Mesenchymal stem cell (in vitro differentiated cells and primary cell): ENCODE measurements at regions not wholly inside any gene's neighbourhood (a gene's known extent, or its start where the extent isn't known, plus 50 kb on each side); places are given as distances from the start of the nearest gene placed in this dataset.
A peak's percentile ranks its signal among the peaks of the same experiment; 100 is the strongest.

Experiments
- DNase-seq: peaks from one replicate; pipeline ENCODE4 v3.0.0-alpha.2; 2013
- H2AFZ ChIP-seq: one replicate; pipeline ENCODE4 v1.6.1; 2013; ENCODE audit warnings: low read depth, mild to moderate bottlenecking, control low read depth, inconsistent platforms, low read length, moderate library complexity
- H2AK5ac ChIP-seq: 2 replicates; pipeline ENCODE4 v1.6.1; 2013; ENCODE audit warnings: low read length, moderate library complexity, mild to moderate bottlenecking, inconsistent platforms; ENCODE audit not compliant: severe bottlenecking
- H2BK120ac ChIP-seq: one replicate; pipeline ENCODE4 v1.6.1; 2013; ENCODE audit warnings: low read depth, mild to moderate bottlenecking, inconsistent platforms, low read length, moderate library complexity
- H2BK12ac ChIP-seq, 2 experiments: one replicate each; pipeline ENCODE4 v1.6.1; 2013; ENCODE audit warnings: inconsistent platforms in 2 of 2, low read length in 2 of 2, mild to moderate bottlenecking in 2 of 2, moderate library complexity in 2 of 2, control low read depth in 1 of 2
- H2BK15ac ChIP-seq: one replicate; pipeline ENCODE4 v1.6.1; 2013; ENCODE audit warnings: mild to moderate bottlenecking, low read depth, inconsistent platforms; ENCODE audit not compliant: poor library complexity, severe bottlenecking
- H2BK5ac ChIP-seq: 2 replicates; pipeline ENCODE4 v1.6.1; 2013; ENCODE audit warnings: low read depth, mild to moderate bottlenecking, low read length, control low read depth, inconsistent platforms; ENCODE audit not compliant: poor library complexity, severe bottlenecking
- H3K14ac ChIP-seq, 2 experiments: one replicate each; pipeline ENCODE4 v1.6.1; 2013; ENCODE audit warnings: inconsistent platforms in 2 of 2, low read length in 2 of 2, control low read depth in 1 of 2, mild to moderate bottlenecking in 1 of 2, moderate library complexity in 1 of 2
- H3K18ac ChIP-seq, 2 experiments: one replicate each; pipeline ENCODE4 v1.6.1; 2013; ENCODE audit warnings: inconsistent platforms in 2 of 2, low read length in 2 of 2, control low read depth in 1 of 2, low read depth in 1 of 2, mild to moderate bottlenecking in 1 of 2
- H3K23ac ChIP-seq, 2 experiments: one replicate each; pipeline ENCODE4 v1.6.1; 2013; ENCODE audit warnings: inconsistent platforms in 2 of 2, low read length in 2 of 2, mild to moderate bottlenecking in 2 of 2, moderate library complexity in 2 of 2, control low read depth in 1 of 2
- H3K27ac ChIP-seq: 2 replicates; pipeline ENCODE4 v1.5.1; 2013; ENCODE audit warnings: mild to moderate bottlenecking, moderate library complexity, low read length, control low read depth, inconsistent platforms; ENCODE audit not compliant: poor library complexity, severe bottlenecking
- H3K27me3 ChIP-seq, 2 experiments: 2 replicates each; pipeline versions ENCODE4 v1.6.1 to v1.7.0; 2013; ENCODE audit warnings: low read length in 2 of 2, mild to moderate bottlenecking in 2 of 2, moderate library complexity in 2 of 2, control low read depth in 1 of 2, inconsistent platforms in 1 of 2; ENCODE audit not compliant: control insufficient read depth in 1 of 2, insufficient read depth in 1 of 2
- H3K36me3 ChIP-seq, 2 experiments: 2 replicates each; pipeline versions ENCODE4 v1.6.1 to v1.7.0; 2013; ENCODE audit warnings: low read length in 2 of 2, control low read depth in 1 of 2, inconsistent platforms in 1 of 2, low read depth in 1 of 2, mild to moderate bottlenecking in 1 of 2; ENCODE audit not compliant: insufficient read depth in 2 of 2, control insufficient read depth in 1 of 2
- H3K4ac ChIP-seq, 2 experiments: one replicate each; pipeline ENCODE4 v1.6.1; 2013; ENCODE audit warnings: inconsistent platforms in 2 of 2, low read length in 2 of 2, mild to moderate bottlenecking in 2 of 2, moderate library complexity in 2 of 2, control low read depth in 1 of 2, low read depth in 1 of 2
- H3K4me1 ChIP-seq: 2 replicates; pipeline ENCODE4 v1.6.1; 2013; ENCODE audit warnings: low read depth, low read length, control low read depth; ENCODE audit not compliant: control insufficient read depth, insufficient read depth
- H3K4me2 ChIP-seq: 2 replicates; pipeline ENCODE4 v1.6.1; 2013; ENCODE audit warnings: low read length, mild to moderate bottlenecking, inconsistent platforms; ENCODE audit not compliant: poor library complexity, severe bottlenecking
- H3K4me3 ChIP-seq, 2 experiments: 2 replicates each; pipeline versions ENCODE4 v1.5.1 to v1.7.0; 2013; ENCODE audit warnings: low read length in 2 of 2, mild to moderate bottlenecking in 2 of 2, control low read depth in 1 of 2, low read depth in 1 of 2; ENCODE audit not compliant: insufficient read depth in 1 of 2
- H3K79me1 ChIP-seq: replicated peaks from 2 replicates; pipeline ENCODE4 v1.6.1; 2013; ENCODE audit warnings: mild to moderate bottlenecking, control low read depth, low read length, inconsistent platforms; ENCODE audit not compliant: poor library complexity, severe bottlenecking
- H3K9ac ChIP-seq: 2 replicates; pipeline ENCODE4 v1.7.0; 2013; ENCODE audit warnings: mild to moderate bottlenecking, low read length, moderate library complexity
- H3K9me3 ChIP-seq: 2 replicates; pipeline ENCODE4 v1.7.0; 2013; ENCODE audit warnings: mild to moderate bottlenecking, low read length; ENCODE audit not compliant: control insufficient read depth
- H4K8ac ChIP-seq: one replicate; pipeline ENCODE4 v1.6.1; 2013; ENCODE audit warnings: inconsistent platforms, mild to moderate bottlenecking, low read length, moderate library complexity
- H4K91ac ChIP-seq: one replicate; pipeline ENCODE4 v1.6.1; 2013; ENCODE audit warnings: mild to moderate bottlenecking, low read length, inconsistent platforms
- WGBS: methylation state at CpG from one replicate; pipeline ENCODE4 v1.1.7; 2013; ENCODE audit warnings: mixed read lengths; 5-methylcytosine and 5-hydroxymethylcytosine counted together

- Histone ChIP-seq H2BK120ac (no peak overlapping the region), H3K4me1 (no peaks in the 10 kb centered on the region), H4K91ac (no peak overlapping the region), H3K4me3 (no peak overlapping the region), H3K36me3 (no peaks in the 10 kb centered on the region), H2BK15ac (no peak overlapping the region), H2AK5ac (no peak overlapping the region), H2BK5ac (no peak overlapping the region), H3K4ac (no peak overlapping the region), H3K23ac (no peak overlapping the region), H4K8ac (no peak overlapping the region), H3K14ac (no peak overlapping the region), H2AFZ (no peak overlapping the region), H3K27me3 (no peaks in the 10 kb centered on the region), H2BK12ac (no peak overlapping the region), H3K4me2 (no peak overlapping the region), H3K9ac (no peak overlapping the region), H3K9me3 (peaks cover 18% of the 10 kb centered on the region), H3K27ac (no peak overlapping the region), H3K79me1 (no peaks in the 10 kb centered on the region), H3K18ac (no peak overlapping the region)
- 64% methylated on average over 3 of the region's 4 CpGs for WGBS
- peak; percentile 49 for DNase-seq
Measured at GRCh38 chr10:57338823-57339558, 928.7 kb downstream of the IPMK start.

- 93% methylated on average over 13 of the region's 14 CpGs for WGBS
- no peak for DNase-seq
- H3K14ac ChIP-seq, result peak overlapping the region in 1 of 2 experiments; percentile 41
- no peak overlapping the region for H2AK5ac ChIP-seq
- no peak overlapping the region for H2BK120ac ChIP-seq
- H2AFZ ChIP-seq, result no peak overlapping the region
- no peaks in the 10 kb centered on the region for H3K27me3 ChIP-seq
- H2BK5ac ChIP-seq, result no peak overlapping the region
- no peak overlapping the region for H3K4ac ChIP-seq
- no peak overlapping the region for H3K23ac ChIP-seq
- no peaks in the 10 kb centered on the region for H3K36me3 ChIP-seq
- H3K4me1 ChIP-seq, result no peaks in the 10 kb centered on the region
- H3K18ac ChIP-seq, result no peak overlapping the region
- no peaks in the 10 kb centered on the region for H3K9me3 ChIP-seq
- H4K91ac ChIP-seq, result no peak overlapping the region
- no peak overlapping the region for H3K9ac ChIP-seq
- no peaks in the 10 kb centered on the region for H3K79me1 ChIP-seq
- no peak overlapping the region for H3K27ac ChIP-seq
- H4K8ac ChIP-seq, result no peak overlapping the region
- no peak overlapping the region for H2BK12ac ChIP-seq
- H2BK15ac ChIP-seq, result no peak overlapping the region
- no peak overlapping the region for H3K4me2 ChIP-seq
- H3K4me3 ChIP-seq, result no peak overlapping the region
Measured at GRCh38 chr10:57336865-57337264, 930.8 kb downstream of the IPMK start.

- no peak overlapping the region for H3K4me2 ChIP-seq
- no peak overlapping the region for H4K91ac ChIP-seq
- H3K4me1 ChIP-seq, result no peaks in the 10 kb centered on the region
- no peak overlapping the region for H3K4me3 ChIP-seq
- no peak overlapping the region for H3K14ac ChIP-seq
- H2AFZ ChIP-seq, result no peak overlapping the region
- no peak overlapping the region for H2BK5ac ChIP-seq
- no peak overlapping the region for H3K9ac ChIP-seq
- H2BK120ac ChIP-seq, result no peak overlapping the region
- no peak overlapping the region for H3K23ac ChIP-seq
- H2BK15ac ChIP-seq, result no peak overlapping the region
- H2AK5ac ChIP-seq, result no peak overlapping the region
- H3K9me3 ChIP-seq, result no peaks in the 10 kb centered on the region
- no peak overlapping the region for H2BK12ac ChIP-seq
- no peak overlapping the region for H3K27ac ChIP-seq
- 92% methylated on average over 11 of the region's 12 CpGs for WGBS
- H4K8ac ChIP-seq, result no peak overlapping the region
- no peak for DNase-seq
- H3K4ac ChIP-seq, result no peak overlapping the region
- no peaks in the 10 kb centered on the region for H3K79me1 ChIP-seq
- no peaks in the 10 kb centered on the region for H3K27me3 ChIP-seq
- no peaks in the 10 kb centered on the region for H3K36me3 ChIP-seq
- H3K18ac ChIP-seq, result no peak overlapping the region
Measured at GRCh38 chr10:57336341-57336740, 931.4 kb downstream of the IPMK start.

GRCh38 chr10:57334523-57334922 lies 933.2 kb downstream of the IPMK start:
- WGBS, result 100% methylated on average over 1 of the region's 4 CpGs
- no peaks in the 10 kb centered on the region for H3K36me3 ChIP-seq
- H3K4me2 ChIP-seq, result no peak overlapping the region
- H2AFZ ChIP-seq, result no peak overlapping the region
- no peaks in the 10 kb centered on the region for H3K27me3 ChIP-seq
- H3K9ac ChIP-seq, result no peak overlapping the region
- no peak overlapping the region for H3K23ac ChIP-seq
- H2AK5ac ChIP-seq, result no peak overlapping the region
- H3K4ac ChIP-seq, result no peak overlapping the region
- no peak overlapping the region for H3K4me3 ChIP-seq
- H2BK12ac ChIP-seq, result no peak overlapping the region
- no peak overlapping the region for H4K91ac ChIP-seq
- no peak overlapping the region for H3K18ac ChIP-seq
- no peak overlapping the region for H3K14ac ChIP-seq
- H2BK15ac ChIP-seq, result no peak overlapping the region
- no peak overlapping the region for H2BK120ac ChIP-seq
- H4K8ac ChIP-seq, result no peak overlapping the region
- no peaks in the 10 kb centered on the region for H3K9me3 ChIP-seq
- no peaks in the 10 kb centered on the region for H3K4me1 ChIP-seq
- no peaks in the 10 kb centered on the region for H3K79me1 ChIP-seq
- no peak for DNase-seq
- no peak overlapping the region for H3K27ac ChIP-seq
- no peak overlapping the region for H2BK5ac ChIP-seq
